Lower leg skin (tissue), 3 donors: ENCODE measurements at regions not wholly inside any gene's neighbourhood (a gene's known extent, or its start where the extent isn't known, plus 50 kb on each side); places are given as distances from the start of the nearest gene placed in this dataset.

Experiments used
- POLR2A ChIP-seq, 2 donors: fragments of 450-650 bp; IDR thresholded peaks; one replicate each; pipeline ENCODE4 v1.6.1; 2016 to 2017; ENCODE audit warnings: antibody characterized with exemption in 2 of 2, mild to moderate bottlenecking in 1 of 2, moderate library complexity in 1 of 2
- TF ChIP-seq, protein P1 (sequence below), 3 donors: fragments of 450-650 bp; IDR thresholded peaks; one replicate each; pipeline ENCODE4 v1.5.1; 2016; ENCODE audit warnings: antibody characterized with exemption in 3 of 3, mild to moderate bottlenecking in 3 of 3, moderate library complexity in 2 of 3

DNA sequence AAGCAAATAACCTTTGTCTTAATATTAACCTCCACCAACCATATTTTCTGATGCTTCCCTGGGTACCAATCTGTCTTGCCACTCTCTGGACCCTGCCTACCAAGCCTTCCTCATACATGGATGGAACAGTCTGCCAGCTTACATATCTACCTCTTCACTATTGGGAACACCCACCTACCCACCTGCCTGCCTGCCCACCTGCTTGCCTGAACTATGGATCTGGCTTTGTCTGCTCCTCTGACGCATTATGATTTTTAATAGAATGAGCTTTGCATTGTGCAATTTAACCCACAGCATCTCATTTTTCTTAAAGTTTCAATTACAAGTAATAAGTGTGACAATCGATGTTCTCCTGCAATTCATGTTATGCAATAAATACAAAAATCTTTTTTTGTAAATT, 137.9 kb upstream of the LSM8 start:
- no peak for TF ChIP-seq POLR2A (IDR thresholded peaks at IDR 0.05)
- TF ChIP-seq, protein P1, sequence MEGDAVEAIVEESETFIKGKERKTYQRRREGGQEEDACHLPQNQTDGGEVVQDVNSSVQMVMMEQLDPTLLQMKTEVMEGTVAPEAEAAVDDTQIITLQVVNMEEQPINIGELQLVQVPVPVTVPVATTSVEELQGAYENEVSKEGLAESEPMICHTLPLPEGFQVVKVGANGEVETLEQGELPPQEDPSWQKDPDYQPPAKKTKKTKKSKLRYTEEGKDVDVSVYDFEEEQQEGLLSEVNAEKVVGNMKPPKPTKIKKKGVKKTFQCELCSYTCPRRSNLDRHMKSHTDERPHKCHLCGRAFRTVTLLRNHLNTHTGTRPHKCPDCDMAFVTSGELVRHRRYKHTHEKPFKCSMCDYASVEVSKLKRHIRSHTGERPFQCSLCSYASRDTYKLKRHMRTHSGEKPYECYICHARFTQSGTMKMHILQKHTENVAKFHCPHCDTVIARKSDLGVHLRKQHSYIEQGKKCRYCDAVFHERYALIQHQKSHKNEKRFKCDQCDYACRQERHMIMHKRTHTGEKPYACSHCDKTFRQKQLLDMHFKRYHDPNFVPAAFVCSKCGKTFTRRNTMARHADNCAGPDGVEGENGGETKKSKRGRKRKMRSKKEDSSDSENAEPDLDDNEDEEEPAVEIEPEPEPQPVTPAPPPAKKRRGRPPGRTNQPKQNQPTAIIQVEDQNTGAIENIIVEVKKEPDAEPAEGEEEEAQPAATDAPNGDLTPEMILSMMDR (IDR thresholded peaks at IDR 0.05) = no peak
